ENCODE measurements at regions not wholly inside any gene's neighbourhood (a gene's known extent, or its start where the extent isn't known, plus 50 kb on each side); places are given as distances from the start of the nearest gene placed in this dataset.

DNA sequence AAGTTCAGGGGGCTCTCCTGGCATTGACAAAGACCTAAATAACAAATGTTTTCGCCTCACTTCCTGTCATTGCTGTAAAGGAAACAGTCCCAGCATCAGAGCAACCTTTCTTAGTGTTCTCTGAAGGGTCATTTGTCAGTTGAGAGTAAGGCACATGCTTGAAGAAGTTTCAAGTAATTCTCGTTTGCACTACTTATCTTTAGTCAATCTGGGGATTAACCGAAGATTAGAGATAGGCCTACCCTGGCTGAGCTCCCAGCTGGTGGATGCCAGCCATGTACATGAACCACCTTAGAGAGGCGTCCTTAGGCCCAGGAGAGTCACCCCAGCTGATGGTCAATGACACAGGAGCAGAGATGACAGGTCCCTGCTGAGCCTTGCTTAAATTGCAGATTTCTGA, 189.9 kb upstream of the PGRMC2 start:
- ATAC-seq (no peak), DNase-seq (no peak)
- Histone ChIP-seq H3K27me3 (no peaks in the 10 kb centered on the region), H3K27ac (no peak overlapping the region), H3K4me3 (no peak overlapping the region), H3K36me3 (no peaks in the 10 kb centered on the region), H3K9me3 (no peaks in the 10 kb centered on the region), H3K4me1 (no peaks in the 10 kb centered on the region)
- in situ Hi-C loops (cut with MboI; ENCODE audit: low sequenced_read_pairs in 4 of 4) (no loop called here), intact Hi-C loops (cut with DNase I; ENCODE audit: low total_unique reads) (no loop called here)
- TF ChIP-seq, protein P1, sequence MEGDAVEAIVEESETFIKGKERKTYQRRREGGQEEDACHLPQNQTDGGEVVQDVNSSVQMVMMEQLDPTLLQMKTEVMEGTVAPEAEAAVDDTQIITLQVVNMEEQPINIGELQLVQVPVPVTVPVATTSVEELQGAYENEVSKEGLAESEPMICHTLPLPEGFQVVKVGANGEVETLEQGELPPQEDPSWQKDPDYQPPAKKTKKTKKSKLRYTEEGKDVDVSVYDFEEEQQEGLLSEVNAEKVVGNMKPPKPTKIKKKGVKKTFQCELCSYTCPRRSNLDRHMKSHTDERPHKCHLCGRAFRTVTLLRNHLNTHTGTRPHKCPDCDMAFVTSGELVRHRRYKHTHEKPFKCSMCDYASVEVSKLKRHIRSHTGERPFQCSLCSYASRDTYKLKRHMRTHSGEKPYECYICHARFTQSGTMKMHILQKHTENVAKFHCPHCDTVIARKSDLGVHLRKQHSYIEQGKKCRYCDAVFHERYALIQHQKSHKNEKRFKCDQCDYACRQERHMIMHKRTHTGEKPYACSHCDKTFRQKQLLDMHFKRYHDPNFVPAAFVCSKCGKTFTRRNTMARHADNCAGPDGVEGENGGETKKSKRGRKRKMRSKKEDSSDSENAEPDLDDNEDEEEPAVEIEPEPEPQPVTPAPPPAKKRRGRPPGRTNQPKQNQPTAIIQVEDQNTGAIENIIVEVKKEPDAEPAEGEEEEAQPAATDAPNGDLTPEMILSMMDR (IDR thresholded peaks at IDR 0.05 in 4 of 5, conservative IDR thresholded peaks at IDR 0.05 in 1 of 5), result no peak
- no peak for TF ChIP-seq POLR2A (IDR thresholded peaks at IDR 0.05)

DNA sequence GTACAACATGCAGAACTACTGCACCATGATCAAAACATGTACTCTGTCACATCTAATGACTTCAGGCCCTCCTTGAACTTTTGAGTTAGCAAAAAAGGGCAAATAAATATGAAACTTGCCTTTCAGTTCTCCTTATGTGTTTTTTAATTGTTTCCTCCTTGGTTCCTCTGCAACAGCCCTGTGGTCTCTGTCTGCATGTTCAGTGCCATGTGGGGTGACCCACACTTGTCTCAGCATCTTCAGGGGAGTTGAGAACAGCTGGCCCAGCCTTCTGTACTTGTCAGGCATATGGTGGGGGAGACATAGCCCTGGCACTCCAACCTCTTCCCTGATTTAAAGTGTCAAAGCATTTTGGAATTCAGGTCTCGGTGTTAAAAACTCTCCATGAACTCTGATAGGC, 188.0 kb upstream of the PGRMC2 start:
- TF ChIP-seq, protein P1 (IDR thresholded peaks at IDR 0.05 in 4 of 5, conservative IDR thresholded peaks at IDR 0.05 in 1 of 5), result no peak
- TF ChIP-seq POLR2A (IDR thresholded peaks at IDR 0.05), result no peak
- in situ Hi-C loops (cut with MboI; ENCODE audit: low sequenced_read_pairs in 4 of 4), result no loop called here
- Histone ChIP-seq H3K9me3 (no peaks in the 10 kb centered on the region), H3K4me3 (no peak overlapping the region), H3K27ac (no peak overlapping the region), H3K27me3 (no peaks in the 10 kb centered on the region), H3K4me1 (peaks cover 0 to 10% of the 10 kb centered on the region in 2 donors), H3K36me3 (no peaks in the 10 kb centered on the region)
- ATAC-seq (no peak), DNase-seq (no peak)
- intact Hi-C loops (cut with DNase I; ENCODE audit: low total_unique reads), result no loop called here

DNA sequence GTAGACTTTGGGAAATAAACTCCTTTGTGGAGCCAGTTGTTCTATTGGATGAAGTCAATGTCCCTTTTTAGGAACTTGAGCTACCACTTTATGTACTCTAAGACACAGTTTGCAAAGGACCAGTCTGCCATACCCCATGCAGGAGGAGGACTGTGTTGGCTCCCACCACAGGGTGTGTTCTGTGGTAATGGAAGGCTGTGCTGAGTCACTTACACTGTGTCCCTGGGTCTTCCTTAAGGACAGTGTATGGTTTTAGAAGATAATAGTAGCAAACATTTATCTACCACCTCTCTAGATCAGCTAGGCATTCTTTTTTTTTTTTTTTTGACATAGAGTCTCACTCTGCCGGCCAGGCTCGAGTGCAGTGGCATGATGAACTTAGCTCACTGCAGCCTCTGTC, 184.0 kb upstream of the PGRMC2 start:
- H3K4me3 ChIP-seq, result no peak overlapping the region
- ATAC-seq (peak; percentile 40 to 56), DNase-seq (no peak)
- H3K4me1 ChIP-seq, result peaks cover 6 to 18% of the 10 kb centered on the region in 2 donors
- TF ChIP-seq, protein P1 (IDR thresholded peaks at IDR 0.05 in 4 of 5, conservative IDR thresholded peaks at IDR 0.05 in 1 of 5), result no peak
- TF ChIP-seq POLR2A (IDR thresholded peaks at IDR 0.05), result no peak
- intact Hi-C loops (cut with DNase I; ENCODE audit: low total_unique reads), result no loop called here
- no peaks in the 10 kb centered on the region for H3K9me3 ChIP-seq
- H3K27ac ChIP-seq, result peak overlapping the region in 1 of 4 donors; percentile 52
- no peaks in the 10 kb centered on the region for H3K27me3 ChIP-seq
- in situ Hi-C loops (cut with MboI; ENCODE audit: low sequenced_read_pairs in 4 of 4), result loop anchor here in 1 of 4 donors (25.0 kb wide), 1 partner anchor 391 kb away; no protein-coding TSS in a partner anchor
- no peaks in the 10 kb centered on the region for H3K36me3 ChIP-seq

DNA sequence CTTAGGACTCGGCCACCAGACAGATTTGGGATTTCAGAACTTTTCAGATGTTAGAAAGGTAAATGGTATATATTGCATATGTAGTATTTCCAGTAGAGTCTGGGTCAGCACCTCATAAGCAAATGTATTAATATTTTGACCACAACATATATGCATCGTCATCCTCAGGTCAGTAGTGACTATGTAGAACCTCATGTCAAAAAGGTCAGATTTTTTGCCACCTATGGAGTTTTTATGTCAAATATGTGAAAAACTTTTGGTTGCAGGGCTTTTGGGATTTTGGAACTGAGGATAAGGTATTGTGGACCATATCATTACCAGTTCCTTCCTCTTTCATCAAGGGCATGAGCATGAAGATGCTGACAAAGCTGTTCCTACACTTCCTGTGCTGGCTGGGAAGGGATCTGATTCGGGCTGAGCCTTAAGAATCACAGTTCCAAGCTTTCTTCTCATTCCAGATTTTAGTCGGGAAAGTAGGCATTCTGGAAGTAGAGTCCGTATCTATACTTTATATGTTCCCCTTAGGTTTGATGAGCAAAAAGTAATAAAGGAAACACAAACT, 183.0 kb upstream of the PGRMC2 start:
- TF ChIP-seq, protein P1 (IDR thresholded peaks at IDR 0.05 in 4 of 5, conservative IDR thresholded peaks at IDR 0.05 in 1 of 5), result no peak
- no peak for TF ChIP-seq POLR2A (IDR thresholded peaks at IDR 0.05)
- Histone ChIP-seq H3K27me3 (no peaks in the 10 kb centered on the region), H3K36me3 (no peaks in the 10 kb centered on the region), H3K27ac (no peak overlapping the region), H3K4me3 (no peak overlapping the region), H3K9me3 (no peaks in the 10 kb centered on the region), H3K4me1 (peaks cover 6 to 18% of the 10 kb centered on the region in 2 donors)
- intact Hi-C loops (cut with DNase I; ENCODE audit: low total_unique reads) (no loop called here), in situ Hi-C loops (cut with MboI; ENCODE audit: low sequenced_read_pairs in 4 of 4) (loop anchor here in 1 of 4 donors (25.0 kb wide), 1 partner anchor 392 kb away; no protein-coding TSS in a partner anchor)
- DNase-seq (no peak), ATAC-seq (no peak)

All from gastrocnemius medialis (tissue), 4 donors.